ENCODE measurements at regions not wholly inside any gene's neighbourhood (a gene's known extent, or its start where the extent isn't known, plus 50 kb on each side); places are given as distances from the start of the nearest gene placed in this dataset.

DNA sequence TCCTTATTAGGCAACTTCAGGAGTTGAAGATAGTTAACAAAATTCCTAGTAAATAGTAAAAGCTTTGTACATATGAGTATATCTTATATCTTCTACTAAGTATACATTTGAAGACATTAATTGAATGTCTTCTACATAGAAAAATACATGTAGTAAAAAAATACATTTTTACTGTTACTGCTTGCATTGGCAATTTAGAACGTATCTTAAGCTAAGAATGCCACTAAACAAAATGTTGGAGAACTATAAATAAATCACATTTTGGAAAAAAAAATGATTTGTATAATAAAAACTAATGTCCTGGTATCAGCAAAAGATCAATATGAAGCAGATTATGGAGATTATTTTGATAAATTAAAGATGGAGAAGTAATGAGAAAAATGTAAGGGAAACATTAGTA, 434.2 kb upstream of the SLC8A1 start:
- H3K4me3 ChIP-seq (ENCODE audit: control insufficient read depth, low read depth, low read length), result no peak overlapping the region
- no peak for DNase-seq (ENCODE audit: low read depth)
- TF ChIP-seq, protein P1, sequence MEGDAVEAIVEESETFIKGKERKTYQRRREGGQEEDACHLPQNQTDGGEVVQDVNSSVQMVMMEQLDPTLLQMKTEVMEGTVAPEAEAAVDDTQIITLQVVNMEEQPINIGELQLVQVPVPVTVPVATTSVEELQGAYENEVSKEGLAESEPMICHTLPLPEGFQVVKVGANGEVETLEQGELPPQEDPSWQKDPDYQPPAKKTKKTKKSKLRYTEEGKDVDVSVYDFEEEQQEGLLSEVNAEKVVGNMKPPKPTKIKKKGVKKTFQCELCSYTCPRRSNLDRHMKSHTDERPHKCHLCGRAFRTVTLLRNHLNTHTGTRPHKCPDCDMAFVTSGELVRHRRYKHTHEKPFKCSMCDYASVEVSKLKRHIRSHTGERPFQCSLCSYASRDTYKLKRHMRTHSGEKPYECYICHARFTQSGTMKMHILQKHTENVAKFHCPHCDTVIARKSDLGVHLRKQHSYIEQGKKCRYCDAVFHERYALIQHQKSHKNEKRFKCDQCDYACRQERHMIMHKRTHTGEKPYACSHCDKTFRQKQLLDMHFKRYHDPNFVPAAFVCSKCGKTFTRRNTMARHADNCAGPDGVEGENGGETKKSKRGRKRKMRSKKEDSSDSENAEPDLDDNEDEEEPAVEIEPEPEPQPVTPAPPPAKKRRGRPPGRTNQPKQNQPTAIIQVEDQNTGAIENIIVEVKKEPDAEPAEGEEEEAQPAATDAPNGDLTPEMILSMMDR (IDR thresholded peaks at IDR 0.05; ENCODE audit: control insufficient read depth, insufficient read depth, low read depth, low read length, missing control alignments), result no peak

DNA sequence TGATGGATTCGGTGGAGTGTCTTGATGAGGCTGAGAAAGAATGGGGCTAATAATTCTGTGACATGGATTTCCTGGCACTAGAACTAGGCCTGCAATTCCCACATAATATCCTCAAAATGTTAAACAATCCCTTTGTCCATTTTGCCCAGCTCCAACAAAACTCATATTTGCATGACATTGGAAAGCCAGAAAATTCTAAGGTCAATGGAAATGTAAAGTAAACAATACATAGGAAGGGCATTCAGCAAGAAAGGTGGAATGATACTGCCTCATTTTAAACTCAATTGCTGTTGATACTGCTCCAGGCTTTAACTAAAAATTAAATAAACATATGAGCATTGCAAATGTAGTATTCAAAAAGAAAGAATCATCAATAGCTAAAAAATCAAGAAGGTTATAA, 434.8 kb upstream of the SLC8A1 start:
- no peak for DNase-seq (ENCODE audit: low read depth)
- TF ChIP-seq, protein P1 (IDR thresholded peaks at IDR 0.05; ENCODE audit: control insufficient read depth, insufficient read depth, low read depth, low read length, missing control alignments), result no peak
- H3K4me3 ChIP-seq (ENCODE audit: control insufficient read depth, low read depth, low read length), result no peak overlapping the region

DNA sequence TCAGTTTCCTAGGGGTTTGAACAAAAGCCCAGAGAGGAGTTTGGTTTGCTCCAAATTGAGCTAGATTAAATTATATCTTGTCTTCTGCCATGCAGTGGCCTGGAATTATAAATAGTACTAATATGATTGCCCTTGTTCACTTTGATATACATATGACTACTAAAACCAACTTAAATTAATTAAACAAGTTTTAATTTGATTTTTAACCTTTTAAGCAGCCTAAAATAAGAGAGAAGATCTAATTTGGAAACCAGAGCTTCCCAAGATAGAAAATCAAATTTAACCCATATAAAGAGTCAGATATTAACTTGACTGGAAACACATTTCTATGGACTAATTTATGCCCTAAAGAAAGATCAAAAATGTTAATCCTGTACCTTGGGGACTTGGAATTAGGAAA, 444.5 kb upstream of the SLC8A1 start:
- no peak for DNase-seq (ENCODE audit: low read depth)
- no peak overlapping the region for H3K4me3 ChIP-seq (ENCODE audit: control insufficient read depth, low read depth, low read length)
- TF ChIP-seq, protein P1 (IDR thresholded peaks at IDR 0.05; ENCODE audit: control insufficient read depth, insufficient read depth, low read depth, low read length, missing control alignments), result no peak

DNA sequence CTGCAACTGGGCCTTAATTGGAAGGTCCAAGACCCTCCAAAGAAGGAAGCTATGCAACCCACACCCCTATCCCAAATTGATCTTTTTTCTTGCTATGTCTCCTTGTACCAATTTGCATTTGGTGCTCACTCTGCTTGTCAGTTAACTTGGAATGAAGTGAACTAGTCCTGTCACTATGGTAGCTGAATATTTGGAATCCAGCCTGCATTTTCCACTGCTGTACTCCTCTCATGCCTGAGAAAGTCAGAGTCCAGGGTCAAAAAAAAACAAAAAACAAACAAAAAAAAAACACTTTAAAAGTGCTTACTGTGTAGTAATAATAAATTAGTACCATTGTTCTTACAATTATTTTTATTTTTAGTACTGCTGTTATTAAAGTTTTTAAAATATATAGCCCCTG, 462.8 kb upstream of the SLC8A1 start:
- H3K4me3 ChIP-seq (ENCODE audit: control insufficient read depth, low read depth, low read length), result no peak overlapping the region
- no peak for DNase-seq (ENCODE audit: low read depth)
- TF ChIP-seq, protein P1 (IDR thresholded peaks at IDR 0.05; ENCODE audit: control insufficient read depth, insufficient read depth, low read depth, low read length, missing control alignments), result no peak

DNA sequence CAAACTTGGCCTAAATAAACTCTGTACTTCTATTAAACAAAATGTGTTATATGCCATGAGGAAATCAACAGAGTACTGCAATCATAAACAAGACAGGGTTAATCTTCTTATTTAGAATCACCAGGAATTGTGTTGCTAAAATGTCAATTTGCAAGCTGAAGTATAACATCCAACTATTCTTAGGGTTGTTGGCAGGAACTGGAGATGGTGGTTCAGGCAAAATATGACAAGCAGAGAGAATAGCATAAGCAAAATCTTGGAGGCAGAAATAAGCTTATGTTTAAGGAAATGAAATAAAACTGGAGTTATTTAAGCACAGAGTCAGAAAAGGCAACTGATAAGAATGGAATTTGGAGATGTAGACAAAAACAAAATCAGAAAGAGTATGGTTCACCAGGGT, 463.8 kb upstream of the SLC8A1 start:
- no peak for DNase-seq (ENCODE audit: low read depth)
- H3K4me3 ChIP-seq (ENCODE audit: control insufficient read depth, low read depth, low read length), result no peak overlapping the region
- TF ChIP-seq, protein P1 (IDR thresholded peaks at IDR 0.05; ENCODE audit: control insufficient read depth, insufficient read depth, low read depth, low read length, missing control alignments), result no peak

DNA sequence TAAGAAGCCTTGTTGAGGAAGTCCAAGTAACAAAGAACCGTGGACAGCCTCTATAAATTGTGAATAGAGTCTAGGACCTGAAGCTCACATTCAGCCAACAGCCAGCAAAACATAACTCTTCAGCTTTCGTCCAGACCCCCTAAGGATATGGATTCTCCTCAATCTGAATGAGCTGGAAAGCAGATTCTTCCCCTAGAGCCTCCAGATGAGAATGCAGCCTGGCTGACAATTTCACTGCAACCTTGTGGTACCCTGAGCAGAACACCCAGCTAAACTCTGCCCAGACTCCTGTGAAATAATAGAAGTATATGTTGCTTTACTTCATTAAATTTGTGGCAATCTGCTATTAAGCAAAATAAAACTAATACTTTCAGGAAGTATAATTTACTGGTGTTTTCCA, 483.5 kb upstream of the SLC8A1 start:
- no peak for DNase-seq (ENCODE audit: low read depth)
- TF ChIP-seq, protein P1 (IDR thresholded peaks at IDR 0.05; ENCODE audit: control insufficient read depth, insufficient read depth, low read depth, low read length, missing control alignments), result no peak
- H3K4me3 ChIP-seq (ENCODE audit: control insufficient read depth, low read depth, low read length), result no peak overlapping the region

DNA sequence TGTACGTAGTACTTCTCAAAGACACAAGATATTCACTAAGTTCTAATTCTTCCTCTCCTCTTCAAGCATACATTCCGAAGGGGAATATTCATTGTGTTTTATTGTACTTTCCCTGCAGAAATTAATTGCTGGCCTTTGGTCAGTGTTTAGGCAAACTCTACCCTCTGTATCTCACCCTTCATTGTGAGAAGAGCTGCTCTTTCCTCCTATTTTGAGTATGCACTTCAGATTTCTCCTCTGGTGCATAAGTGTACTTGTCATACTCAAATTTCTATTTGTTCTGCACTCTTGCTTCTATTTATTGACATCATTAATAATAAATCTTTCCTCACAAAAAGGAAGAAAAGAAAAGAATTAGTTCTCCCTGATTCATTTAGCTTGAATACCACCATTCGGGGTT, 485.4 kb upstream of the SLC8A1 start:
- TF ChIP-seq, protein P1 (IDR thresholded peaks at IDR 0.05; ENCODE audit: control insufficient read depth, insufficient read depth, low read depth, low read length, missing control alignments), result no peak
- no peak for DNase-seq (ENCODE audit: low read depth)
- H3K4me3 ChIP-seq (ENCODE audit: control insufficient read depth, low read depth, low read length), result no peak overlapping the region
